HCT116 (cell line): ENCODE measurements at regions not wholly inside any gene's neighbourhood (a gene's known extent, or its start where the extent isn't known, plus 50 kb on each side); places are given as distances from the start of the nearest gene placed in this dataset.

Experiments
- ATAC-seq: fragments of 200-7000 bp; cut with Tn5 transposase; 2 replicates; pipeline ENCODE4 v1.9.1; 2020; ENCODE audit warnings: mild to moderate bottlenecking, moderate library complexity
- BruUV-seq: library from RNA; stranded (reverse); fragments of 400-500 nt; replicated peaks from 2 replicates; lab custom pipeline; 2021; lab: Mats Ljungman, UMichigan
- CTCF ChIA-PET: fragments of 300-600 bp; sonication (Branson Sonifier 250); formaldehyde crosslinking; loops from one replicate; lab custom pipeline; 2021; ENCODE audit warnings: antibody characterized with exemption; lab: Charles Lee
- POLR2A ChIA-PET: fragments of 300-600, 350-600 bp; sonication (Branson Sonifier 250); formaldehyde crosslinking; loops from one replicate; lab custom pipeline; 2021; ENCODE audit warnings: antibody characterized with exemption; lab: Charles Lee
- RAD21 ChIA-PET, 2 experiments: fragments of 300-600 bp; sonication (Branson Sonifier 250); formaldehyde crosslinking; loops; one replicate each; lab custom pipeline; 2023; ENCODE audit warnings: low total read pairs in 2 of 2; ENCODE audit not compliant: uncharacterized antibody in 2 of 2, unreplicated experiment in 2 of 2, low non-redundant PET in 1 of 2; lab: Charles Lee
- DNase-seq: peaks from one replicate; pipeline ENCODE4 v3.0.0-alpha.2; 2010; ENCODE audit warnings: low read depth, low spot score
- H2AFZ ChIP-seq: fragments of 200-600 bp; shearing (Covaris generic), sonication (generic); 2 replicates; pipeline ENCODE4 v1.6.1; 2017; ENCODE audit warnings: low read depth, mixed run types, mixed read lengths, antibody characterized with exemption, low read length; ENCODE audit not compliant: poor library complexity, severe bottlenecking
- H3K27ac ChIP-seq: 2 replicates; pipeline ENCODE4 v1.5.1; 2012; ENCODE audit warnings: low read depth, low read length
- H3K27me3 ChIP-seq: fragments of 200-600 bp; sonication (generic); 2 replicates; pipeline ENCODE4 v1.6.1; 2016; ENCODE audit warnings: mixed run types, low read length, mixed read lengths; ENCODE audit not compliant: insufficient read depth
- H3K36me3 ChIP-seq, 2 experiments: fragments of 200-500 bp in 1 of 2; fragments of 200-600 bp in 1 of 2; sonication (Bioruptor generic) in 1 of 2; sonication (generic) in 1 of 2; 2 replicates each; pipeline versions ENCODE4 v1.5.1 to v1.6.1; 2014 to 2016; ENCODE audit warnings: low read length in 2 of 2, inconsistent platforms in 1 of 2, mixed read lengths in 1 of 2, mixed run types in 1 of 2; ENCODE audit not compliant: insufficient read depth in 2 of 2, control insufficient read depth in 1 of 2
- H3K4me1 ChIP-seq, 2 experiments: fragments of 200-600 bp in 1 of 2; sonication (generic) in 1 of 2; 2 replicates each; pipeline versions ENCODE4 v1.5.1 to v1.6.1; 2012 to 2017; ENCODE audit warnings: low read length in 2 of 2, inconsistent platforms in 1 of 2, mild to moderate bottlenecking in 1 of 2, mixed read lengths in 1 of 2, mixed run types in 1 of 2, moderate library complexity in 1 of 2; ENCODE audit not compliant: insufficient read depth in 2 of 2, control insufficient read depth in 1 of 2
- H3K4me2 ChIP-seq: fragments of 200-600 bp; sonication (generic); 2 replicates; pipeline ENCODE4 v1.6.1; 2017; ENCODE audit warnings: mixed run types, low read length, mixed read lengths
- H3K4me3 ChIP-seq, 2 experiments: fragments of 200-600 bp in 1 of 2; sonication (generic) in 1 of 2; replicated peaks in 1 of 2; 2 replicates each; pipeline ENCODE4 v1.5.1; 2011 to 2016; ENCODE audit warnings: low read length in 2 of 2, control low read depth in 1 of 2, low read depth in 1 of 2, mild to moderate bottlenecking in 1 of 2, mixed read lengths in 1 of 2, mixed run types in 1 of 2
- H3K79me2 ChIP-seq: fragments of 200-600 bp; sonication (generic); 2 replicates; pipeline ENCODE4 v1.6.1; 2017; ENCODE audit warnings: mild to moderate bottlenecking, mixed run types, low read length, moderate library complexity, mixed read lengths; ENCODE audit not compliant: insufficient read depth
- H3K9ac ChIP-seq: fragments of 200-600 bp; sonication (generic); 2 replicates; pipeline ENCODE4 v1.6.1; 2016; ENCODE audit warnings: low read length, mixed read lengths
- H3K9me2 ChIP-seq: fragments of 200-600 bp; sonication (generic), shearing (Covaris generic); 2 replicates; pipeline ENCODE4 v1.6.1; 2017; ENCODE audit warnings: mixed run types, mild to moderate bottlenecking, moderate library complexity; ENCODE audit not compliant: insufficient read depth
- H3K9me3 ChIP-seq, 2 experiments: fragments of 200-500 bp in 1 of 2; fragments of 200-600 bp in 1 of 2; sonication (Bioruptor generic) in 1 of 2; sonication (generic) in 1 of 2; 2 replicates each; pipeline ENCODE4 v1.6.1; 2014 to 2017; ENCODE audit warnings: low read length in 2 of 2, mixed read lengths in 2 of 2, inconsistent platforms in 1 of 2, low read depth in 1 of 2, mild to moderate bottlenecking in 1 of 2, mixed run types in 1 of 2, moderate library complexity in 1 of 2; ENCODE audit not compliant: control insufficient read depth in 1 of 2, insufficient read depth in 1 of 2
- H4K20me1 ChIP-seq: fragments of 200-600 bp; sonication (generic), shearing (Covaris generic); 2 replicates; pipeline ENCODE4 v1.6.1; 2017; ENCODE audit warnings: mixed run types, mild to moderate bottlenecking, moderate library complexity; ENCODE audit not compliant: insufficient read depth
- ATF3 ChIP-seq: IDR thresholded peaks from 2 replicates; pipeline ENCODE4 v1.6.1; 2012
- CBX3 ChIP-seq: IDR thresholded peaks from 2 replicates; pipeline ENCODE4 v1.6.1; 2012; ENCODE audit warnings: low read depth
- CEBPB ChIP-seq: IDR thresholded peaks from 2 replicates; pipeline ENCODE4 v1.6.1; 2012; ENCODE audit warnings: low read depth
- EGR1 ChIP-seq: IDR thresholded peaks from 2 replicates; pipeline ENCODE4 v1.6.1; 2012; ENCODE audit warnings: low read depth
- EZH2 ChIP-seq: fragments of 200-600 bp; sonication (generic); IDR thresholded peaks from 2 replicates; pipeline ENCODE4 v1.6.1; 2017; ENCODE audit warnings: antibody characterized with exemption, mixed run types
- FOSL1 ChIP-seq: IDR thresholded peaks from 2 replicates; pipeline ENCODE4 v1.6.1; 2012; ENCODE audit warnings: low read depth
- MAX ChIP-seq: IDR thresholded peaks from 2 replicates; pipeline ENCODE4 v1.6.1; 2012
- POLR2AphosphoS5 ChIP-seq: IDR thresholded peaks from 2 replicates; pipeline ENCODE4 v1.6.1; 2011; ENCODE audit warnings: mild to moderate bottlenecking, low read depth, low read length, moderate library complexity
- REST ChIP-seq: IDR thresholded peaks from 2 replicates; pipeline ENCODE4 v1.6.1; 2012; ENCODE audit warnings: low read depth
- SIN3A ChIP-seq: IDR thresholded peaks from 2 replicates; pipeline ENCODE4 v1.6.1; 2012; ENCODE audit warnings: low read depth
- SP1 ChIP-seq: IDR thresholded peaks from 2 replicates; pipeline ENCODE4 v1.6.1; 2012; ENCODE audit warnings: low read depth
- SRF ChIP-seq: IDR thresholded peaks from 2 replicates; pipeline ENCODE4 v1.6.1; 2012; ENCODE audit warnings: low read depth
- TCF7L2 ChIP-seq: IDR thresholded peaks from 2 replicates; pipeline ENCODE4 v1.7.0; 2011; ENCODE audit warnings: borderline replicate concordance, inconsistent platforms; ENCODE audit not compliant: insufficient read depth, insufficient read length; ENCODE audit errors: extremely low read depth
- ZFX ChIP-seq: fragments of 450-650 bp; IDR thresholded peaks from 2 replicates; pipeline ENCODE4 v1.6.1; 2017
- intact Hi-C: fragments of 100-400 bp; cut with micrococcal nuclease; formaldehyde crosslinking; loops from 2 replicates; pipeline ENCODE4 v1.10.0; 2022

DNA sequence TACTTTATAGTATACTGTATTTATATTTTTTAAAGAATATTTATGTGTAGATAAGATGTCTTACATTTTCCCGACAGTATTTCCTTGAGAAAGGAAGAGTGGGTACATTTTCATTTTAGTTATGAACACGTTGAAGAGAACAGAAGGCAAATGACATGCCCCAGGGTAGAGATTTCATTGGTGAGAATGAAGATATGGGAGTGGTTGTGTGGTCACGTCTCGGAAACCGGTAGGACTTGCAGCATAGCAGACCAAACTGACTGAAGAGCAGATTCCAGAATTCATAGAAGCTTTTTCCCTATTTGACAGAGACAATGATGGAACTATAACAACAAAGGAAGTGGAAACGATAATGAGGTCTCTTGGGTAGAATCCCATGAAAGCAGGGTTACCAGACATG, 71.7 kb downstream of the KCNJ2 start:
- ChIA-PET RAD21 (interaction anchor here in 1 of 2 experiments (0.5 kb wide), 1 partner anchor 284 kb away, joined by 3 read pairs; no protein-coding TSS in a partner anchor), POLR2A (no interaction called here), CTCF (no interaction called here)
- ATAC-seq (no peak), DNase-seq (no peak)
- Histone ChIP-seq H3K4me3 (no peak overlapping the region), H3K9ac (no peak overlapping the region), H3K79me2 (no peaks in the 10 kb centered on the region), H3K4me1 (no peaks in the 10 kb centered on the region), H3K9me2 (no peaks in the 10 kb centered on the region), H3K27ac (no peak overlapping the region), H4K20me1 (no peaks in the 10 kb centered on the region), H3K9me3 (peaks cover 5 to 10% of the 10 kb centered on the region in 2 experiments; a peak in 3 of 4 replicates), H3K36me3 (no peaks in the 10 kb centered on the region), H3K4me2 (no peak overlapping the region), H3K27me3 (no peaks in the 10 kb centered on the region), H2AFZ (no peak overlapping the region)
- no TSS peak for BruUV-seq
- intact Hi-C loops: no loop called here
- TF ChIP-seq ATF3 (no peak), FOSL1 (no peak), MAX (no peak), ZFX (no peak), EZH2 (no peak), EGR1 (no peak), SRF (no peak), POLR2AphosphoS5 (no peak), SP1 (no peak)

- ChIA-PET POLR2A (no interaction called here), CTCF (no interaction called here), RAD21 (no interaction called here)
- Histone ChIP-seq H3K4me3 (no peak overlapping the region), H3K9me2 (no peaks in the 10 kb centered on the region), H3K9ac (no peak overlapping the region), H3K9me3 (peaks cover 9 to 19% of the 10 kb centered on the region in 2 experiments; a peak in 3 of 4 replicates), H3K4me1 (no peaks in the 10 kb centered on the region), H2AFZ (no peak overlapping the region), H3K36me3 (no peaks in the 10 kb centered on the region), H3K27ac (no peak overlapping the region), H3K4me2 (no peak overlapping the region), H3K27me3 (no peaks in the 10 kb centered on the region), H3K79me2 (no peaks in the 10 kb centered on the region), H4K20me1 (no peaks in the 10 kb centered on the region)
- ATAC-seq: no peak
- intact Hi-C loops: no loop called here
- BruUV-seq: no TSS peak
- no peak for DNase-seq
- TF ChIP-seq REST: no peak
- no peak for TF ChIP-seq TCF7L2
- TF ChIP-seq EZH2: no peak
- TF ChIP-seq MAX: no peak
- TF ChIP-seq ZFX: no peak
- no peak for TF ChIP-seq CBX3
- no peak for TF ChIP-seq CEBPB
- TF ChIP-seq SIN3A: no peak
- TF ChIP-seq ATF3: no peak
- no peak for TF ChIP-seq SP1
These were observed 73.6 kb downstream of the KCNJ2 start for GRCh38 chr17:70242781-70243437.
